Breast epithelium (tissue), 3 donors: ENCODE measurements at regions not wholly inside any gene's neighbourhood (a gene's known extent, or its start where the extent isn't known, plus 50 kb on each side); places are given as distances from the start of the nearest gene placed in this dataset.

ENCODE experiments used
- POLR2A ChIP-seq: fragments of 450-650 bp; IDR thresholded peaks from one replicate; pipeline ENCODE4 v1.6.1; 2016; ENCODE audit warnings: antibody characterized with exemption, mild to moderate bottlenecking, moderate library complexity
- TF ChIP-seq, protein P1 (sequence below), 3 donors: fragments of 450-650 bp; IDR thresholded peaks; one replicate each; pipeline ENCODE4 v1.5.1; 2016 to 2017; ENCODE audit warnings: antibody characterized with exemption in 3 of 3, mild to moderate bottlenecking in 3 of 3, moderate library complexity in 3 of 3

DNA sequence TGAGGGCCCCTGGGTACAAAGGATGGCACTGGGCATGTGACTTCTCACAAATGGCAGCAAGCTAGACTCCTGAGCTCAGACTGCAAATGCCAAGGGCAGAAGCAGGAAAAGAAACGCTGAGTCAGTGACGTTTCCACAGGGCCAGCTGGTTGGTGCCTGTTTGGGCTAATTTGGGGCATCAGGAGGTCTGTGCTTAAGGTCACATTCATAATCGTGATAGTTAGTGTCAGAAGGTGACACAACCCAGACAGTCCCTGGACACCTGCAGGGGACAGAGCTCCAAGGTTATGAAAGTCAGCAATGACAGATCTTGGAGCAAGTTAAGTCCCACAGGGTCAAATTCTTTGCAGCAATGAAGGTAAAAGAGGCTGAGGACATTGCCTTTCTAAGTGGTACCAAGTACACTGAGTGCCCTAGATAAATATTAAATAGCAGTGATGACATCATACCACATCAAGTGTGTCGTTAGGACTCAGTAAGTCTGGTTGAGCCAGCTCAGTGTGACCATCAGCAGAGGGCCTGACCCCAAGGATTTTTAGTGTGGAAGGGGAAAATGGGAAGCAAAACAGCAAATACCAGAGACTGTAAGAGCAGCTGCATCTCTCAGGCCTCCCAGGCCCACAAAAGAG, 556.9 kb upstream of the CFAP20DC start:
- no peak for TF ChIP-seq POLR2A
- TF ChIP-seq, protein P1, sequence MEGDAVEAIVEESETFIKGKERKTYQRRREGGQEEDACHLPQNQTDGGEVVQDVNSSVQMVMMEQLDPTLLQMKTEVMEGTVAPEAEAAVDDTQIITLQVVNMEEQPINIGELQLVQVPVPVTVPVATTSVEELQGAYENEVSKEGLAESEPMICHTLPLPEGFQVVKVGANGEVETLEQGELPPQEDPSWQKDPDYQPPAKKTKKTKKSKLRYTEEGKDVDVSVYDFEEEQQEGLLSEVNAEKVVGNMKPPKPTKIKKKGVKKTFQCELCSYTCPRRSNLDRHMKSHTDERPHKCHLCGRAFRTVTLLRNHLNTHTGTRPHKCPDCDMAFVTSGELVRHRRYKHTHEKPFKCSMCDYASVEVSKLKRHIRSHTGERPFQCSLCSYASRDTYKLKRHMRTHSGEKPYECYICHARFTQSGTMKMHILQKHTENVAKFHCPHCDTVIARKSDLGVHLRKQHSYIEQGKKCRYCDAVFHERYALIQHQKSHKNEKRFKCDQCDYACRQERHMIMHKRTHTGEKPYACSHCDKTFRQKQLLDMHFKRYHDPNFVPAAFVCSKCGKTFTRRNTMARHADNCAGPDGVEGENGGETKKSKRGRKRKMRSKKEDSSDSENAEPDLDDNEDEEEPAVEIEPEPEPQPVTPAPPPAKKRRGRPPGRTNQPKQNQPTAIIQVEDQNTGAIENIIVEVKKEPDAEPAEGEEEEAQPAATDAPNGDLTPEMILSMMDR (IDR thresholded peaks at IDR 0.05): no peak
